H1 (cell line): ENCODE measurements at regions not wholly inside any gene's neighbourhood (a gene's known extent, or its start where the extent isn't known, plus 50 kb on each side); places are given as distances from the start of the nearest gene placed in this dataset.

Experiments used
- BRCA1 ChIP-seq: IDR thresholded peaks from 2 replicates; pipeline ENCODE4 v1.6.1; 2012; ENCODE audit warnings: low read depth, low read length, improper control_type of control experiment
- CBX8 ChIP-seq: fragments of 300-800, 300-1000 bp; sonication (generic); IDR thresholded peaks from 2 replicates; pipeline ENCODE4 v1.7.1; 2016; ENCODE audit warnings: low read depth, low read length, borderline replicate concordance
- CHD7 ChIP-seq: fragments of 300-600 bp; sonication (generic); IDR thresholded peaks from 2 replicates; pipeline ENCODE4 v1.7.1; 2012; ENCODE audit warnings: low read length, moderate library complexity, mild to moderate bottlenecking, inconsistent platforms; ENCODE audit not compliant: insufficient replicate concordance
- KDM4A ChIP-seq: IDR thresholded peaks from one replicate; pipeline ENCODE4 v1.7.1; 2012; ENCODE audit warnings: low read depth, mild to moderate bottlenecking, moderate library complexity, low read length, inconsistent platforms; ENCODE audit not compliant: severe bottlenecking
- PHF8 ChIP-seq: fragments of 200-600 bp; sonication (generic); conservative IDR thresholded peaks from 2 replicates; pipeline ENCODE4 v1.7.1; 2012; ENCODE audit warnings: low read depth, mild to moderate bottlenecking, inconsistent platforms, low read length, moderate library complexity
- ZNF274 ChIP-seq: IDR thresholded peaks from 2 replicates; pipeline ENCODE4 v1.7.0; 2012; ENCODE audit warnings: low read length, borderline replicate concordance; ENCODE audit errors: extremely low read depth

DNA sequence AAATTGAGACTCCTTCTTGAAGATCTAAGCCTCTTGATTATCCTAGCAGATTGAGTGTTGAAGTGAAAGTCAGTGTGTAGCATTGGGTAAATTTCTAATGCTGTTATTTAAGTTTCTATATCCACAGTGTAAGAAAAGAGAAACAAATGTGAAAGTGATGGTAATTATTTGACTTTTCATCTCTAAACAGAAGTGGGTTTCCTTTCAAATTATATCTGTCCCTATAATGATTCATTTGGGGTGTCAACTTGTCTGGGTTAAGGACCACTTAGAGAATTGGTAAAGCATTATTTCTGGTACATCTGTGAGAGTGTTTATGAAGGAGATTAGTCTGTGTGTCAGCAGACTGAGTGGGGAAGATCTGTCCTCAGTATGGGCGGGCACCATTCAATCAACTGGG is 133.0 kb upstream of the HMCN1 start (continued):
- no peak for TF ChIP-seq CHD7
- TF ChIP-seq BRCA1: no peak
- TF ChIP-seq KDM4A: no peak
- TF ChIP-seq ZNF274: no peak
- TF ChIP-seq CBX8: no peak
- TF ChIP-seq PHF8: no peak
